Colon (tissue), 2 donors: ENCODE measurements at regions not wholly inside any gene's neighbourhood (a gene's known extent, or its start where the extent isn't known, plus 50 kb on each side); places are given as distances from the start of the nearest gene placed in this dataset.

ENCODE experiments used
- FAIRE-seq: peaks from 2 replicates; lab custom pipeline; 2012; peaks lifted over from hg19 to GRCh38; lab: Jason Lieb, UNC
- donor health status: control.
- donor health status: control.

GRCh38 chr7:45235905-45236304, 78.3 kb downstream of the RAMP3 start:
- FAIRE-seq: no peak

DNA sequence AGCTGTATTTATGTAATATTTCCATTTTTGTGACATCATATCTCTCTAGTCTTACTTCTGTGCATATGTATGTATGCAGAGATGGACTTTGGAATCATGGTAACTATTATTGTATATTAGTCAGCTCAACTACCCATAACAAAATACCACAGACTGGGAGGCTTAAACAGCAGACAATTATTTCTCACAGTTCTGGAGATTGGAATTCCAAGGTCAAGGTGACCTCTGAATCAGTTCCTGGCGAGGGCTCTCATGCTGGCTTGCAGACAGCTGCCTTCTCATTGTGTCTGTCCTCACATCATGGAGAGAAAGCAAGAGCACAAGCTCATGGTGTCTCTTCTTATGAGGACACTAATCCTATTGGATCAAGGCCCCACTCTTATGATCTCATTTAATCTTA, 79.1 kb downstream of the RAMP3 start:
- FAIRE-seq: no peak

DNA sequence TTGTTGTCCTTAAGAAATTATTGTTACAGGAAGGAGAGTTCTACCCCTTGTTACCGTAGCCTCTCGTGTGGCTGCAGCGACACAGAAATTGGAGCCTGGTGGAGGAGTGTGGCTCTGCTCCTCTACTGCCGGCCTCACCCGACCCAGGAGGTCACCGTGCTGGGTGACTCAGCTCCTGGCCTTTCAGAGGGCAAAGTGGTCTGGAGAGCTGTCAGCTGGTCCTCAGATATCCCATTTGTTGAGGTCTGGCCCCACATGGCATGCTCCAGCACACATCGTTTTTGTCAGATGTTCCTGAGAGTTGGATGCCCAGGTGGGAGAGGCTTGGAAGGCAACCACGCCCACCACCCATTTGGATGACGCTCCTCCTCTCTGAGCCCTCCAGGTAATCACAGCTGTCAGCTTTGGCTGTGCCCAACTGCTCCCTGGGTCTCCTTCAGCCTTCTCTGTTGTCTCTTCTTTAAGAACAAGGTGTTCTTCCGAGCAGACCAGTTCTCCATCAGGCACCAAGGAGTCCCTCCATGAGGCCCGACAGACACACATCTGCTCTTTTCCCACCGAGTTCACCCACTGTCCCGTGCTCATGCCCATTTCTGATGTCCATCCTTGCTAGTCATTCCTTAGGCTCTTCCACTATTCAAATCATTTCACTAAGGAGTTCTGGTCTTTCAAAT, 80.3 kb downstream of the RAMP3 start:
- no peak for FAIRE-seq

- no peak for FAIRE-seq
These were observed 81.2 kb downstream of the RAMP3 start for GRCh38 chr7:45238806-45239205.

DNA sequence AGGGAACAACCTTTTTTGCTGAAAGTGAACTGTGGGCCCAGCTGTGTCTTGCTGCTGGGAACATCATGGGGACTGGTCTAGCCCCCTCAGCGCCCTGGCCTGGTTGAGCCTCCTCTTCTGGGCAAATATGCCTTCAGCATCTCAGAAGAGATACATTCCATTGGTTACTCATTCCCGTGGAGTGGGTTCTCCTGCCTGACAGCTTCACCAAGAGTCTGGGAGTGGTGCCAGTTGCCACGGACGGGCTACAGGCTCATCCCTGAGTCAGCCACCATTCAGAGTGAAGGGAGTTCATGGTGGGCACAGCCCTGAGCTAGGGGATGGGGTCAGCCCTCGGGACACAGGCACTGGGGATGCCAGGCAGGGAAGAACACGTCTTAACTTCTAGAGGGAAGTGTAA, 81.9 kb downstream of the RAMP3 start:
- no peak for FAIRE-seq

GRCh38 chr7:45240273-45240771, 82.7 kb downstream of the RAMP3 start:
- no peak for FAIRE-seq

- FAIRE-seq: no peak
These were observed 83.3 kb downstream of the RAMP3 start for GRCh38 chr7:45240926-45241325.

DNA sequence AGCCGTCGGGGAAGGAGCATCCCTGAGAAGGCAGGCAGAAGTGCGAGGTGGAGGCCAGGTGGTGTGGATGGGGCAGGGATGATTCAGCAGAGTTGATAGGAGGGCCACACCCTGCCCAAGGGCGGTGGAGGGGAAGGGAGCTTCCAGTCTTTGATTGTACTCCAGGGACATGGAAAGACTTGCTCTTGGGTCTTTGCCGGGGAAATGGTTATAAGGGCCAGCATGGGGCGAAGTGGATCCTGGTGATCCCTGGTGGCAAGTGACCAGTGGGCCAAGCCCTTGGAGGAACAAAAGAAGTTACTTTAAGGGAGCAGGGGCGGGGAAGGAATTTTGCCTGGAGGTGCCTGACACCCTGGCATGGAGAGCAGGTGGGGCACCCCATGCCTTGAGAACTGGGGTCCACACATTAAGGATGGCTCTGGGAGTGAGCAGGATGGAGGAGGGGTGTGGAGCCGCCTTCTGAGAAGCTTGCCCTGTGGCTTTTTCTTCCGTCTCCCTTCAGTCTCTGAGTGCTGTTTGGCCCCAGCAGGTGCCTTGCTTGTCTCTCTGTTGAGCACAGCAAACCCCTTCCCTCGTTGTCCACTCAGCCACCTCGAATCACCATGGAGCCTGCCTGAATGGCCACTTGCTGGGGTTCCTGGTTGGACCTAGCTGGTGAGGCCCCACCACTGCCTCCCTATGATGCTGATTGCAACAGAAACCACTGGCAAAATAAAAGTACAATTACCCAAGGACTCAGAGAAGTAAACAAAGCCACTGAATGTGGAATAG, 83.9 kb downstream of the RAMP3 start:
- FAIRE-seq: no peak

- no peak for FAIRE-seq
These were observed 84.7 kb downstream of the RAMP3 start for GRCh38 chr7:45242261-45242660.

DNA sequence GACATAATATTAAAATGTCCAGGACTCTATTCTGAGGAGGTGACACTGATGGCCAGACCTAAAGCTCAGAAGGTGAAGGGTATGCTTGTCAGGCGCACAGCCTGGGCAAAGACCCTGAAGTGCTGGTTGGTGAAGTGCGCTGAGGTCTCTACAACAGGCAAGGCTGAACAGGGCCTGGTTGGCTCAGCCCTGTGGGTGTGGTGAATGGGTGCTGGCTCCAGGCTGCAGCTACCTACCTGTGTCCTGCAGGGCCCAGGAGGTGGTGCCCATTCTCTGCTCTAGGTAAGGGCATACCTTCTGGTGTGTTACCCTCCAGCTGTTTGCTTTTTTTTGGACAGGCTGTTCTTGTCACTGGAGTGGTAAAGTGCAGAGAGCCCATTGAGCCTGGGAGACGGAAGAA, 85.1 kb downstream of the RAMP3 start:
- no peak for FAIRE-seq

DNA sequence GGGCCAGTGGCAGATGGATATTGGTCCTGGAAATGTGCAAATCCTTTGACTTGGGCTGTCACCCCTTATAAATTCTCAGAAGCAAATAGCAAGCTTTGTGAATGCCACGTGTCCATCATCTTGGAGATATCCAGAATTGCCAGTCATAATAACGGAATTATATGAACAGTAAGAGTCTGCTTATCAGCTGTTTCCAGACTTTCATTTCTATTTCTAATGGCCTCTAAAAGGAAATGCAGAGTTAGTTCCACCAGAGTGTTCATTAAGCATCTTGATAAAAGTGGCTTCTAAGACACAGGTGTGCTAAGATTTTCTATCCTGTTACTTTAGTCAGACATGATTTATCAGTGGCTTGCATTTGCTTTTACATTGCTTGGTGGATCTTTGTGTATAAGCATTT, 87.4 kb downstream of the RAMP3 start:
- FAIRE-seq: no peak

- no peak for FAIRE-seq
These were observed 88.7 kb downstream of the RAMP3 start for GRCh38 chr7:45246339-45246738.

DNA sequence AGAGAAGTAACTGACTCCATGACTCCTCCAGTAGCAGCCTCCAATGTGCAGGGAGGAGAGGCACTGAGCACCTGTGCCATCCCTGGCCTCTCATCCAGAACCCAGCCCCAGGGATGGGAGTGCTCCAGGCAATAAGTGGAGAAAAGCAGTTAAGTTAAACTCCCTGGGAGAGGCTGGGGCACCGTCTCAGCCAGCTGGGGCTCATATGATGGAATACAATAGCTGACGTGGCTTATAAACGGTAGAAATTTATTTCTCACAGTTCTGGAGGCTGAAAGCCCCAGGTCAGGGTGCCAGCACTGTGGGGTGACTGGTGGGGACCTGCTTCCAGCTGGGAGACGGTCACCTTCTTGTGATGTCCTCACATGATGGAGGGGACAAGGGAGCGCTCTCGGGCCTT, 94.7 kb downstream of the RAMP3 start:
- no peak for FAIRE-seq

DNA sequence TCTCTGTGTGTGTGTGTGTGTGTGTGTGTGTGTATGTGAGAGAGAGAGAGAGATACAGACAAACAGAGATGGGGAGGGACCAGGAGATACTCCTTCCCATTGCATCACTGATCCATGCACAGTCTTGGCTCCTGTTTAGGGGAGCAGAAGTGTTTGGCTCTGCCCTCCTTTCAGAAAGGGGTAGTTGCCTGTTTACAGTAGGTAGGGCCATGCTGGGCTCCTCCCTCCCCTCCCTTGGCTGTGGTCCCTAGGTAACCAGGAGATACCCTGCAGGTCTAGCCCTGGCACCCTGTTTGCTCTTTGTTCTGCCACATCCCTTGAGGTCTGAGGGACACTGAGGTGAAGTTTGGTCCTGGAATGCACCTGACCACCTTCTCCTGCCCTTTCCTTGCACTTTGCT, 95.3 kb downstream of the RAMP3 start:
- no peak for FAIRE-seq

DNA sequence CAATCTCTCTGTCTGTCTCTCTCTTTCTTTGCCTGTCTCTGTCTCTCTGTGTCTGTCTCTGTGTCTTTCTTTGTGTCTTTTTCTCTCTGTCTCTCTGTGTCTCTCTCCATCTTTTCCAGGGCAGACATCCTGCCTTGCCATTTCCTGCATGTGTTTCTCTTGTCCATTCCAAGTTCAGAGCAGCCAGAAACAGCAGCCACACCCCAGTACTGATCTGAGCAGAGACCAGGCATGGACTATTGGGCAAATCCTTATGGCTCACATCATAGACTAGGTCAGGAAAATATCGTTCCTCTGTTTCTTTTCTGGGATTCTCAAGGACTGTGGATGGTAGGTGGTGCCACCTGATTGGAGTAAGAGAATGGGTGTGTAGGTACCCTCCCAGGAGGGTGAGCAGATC, 95.8 kb downstream of the RAMP3 start:
- no peak for FAIRE-seq

DNA sequence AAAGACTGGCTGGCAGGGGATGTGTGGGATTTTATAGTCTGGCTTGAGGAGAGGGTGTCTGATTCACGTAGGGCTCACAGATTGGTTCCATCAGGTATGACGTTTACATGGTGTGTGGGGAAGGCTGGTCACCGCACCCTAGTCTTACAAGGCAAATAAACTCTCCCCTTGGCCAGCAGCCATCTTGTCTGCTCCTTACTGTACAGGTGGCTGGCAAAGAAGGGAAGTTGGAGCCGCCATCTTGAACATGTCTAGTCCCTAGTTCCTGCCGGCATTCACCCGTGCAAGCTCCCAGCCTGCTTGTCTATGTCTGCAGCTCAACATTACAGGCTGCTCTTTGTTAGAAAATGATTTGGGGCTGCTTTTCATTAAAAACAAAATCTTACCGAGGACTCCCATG, 97.6 kb downstream of the RAMP3 start:
- no peak for FAIRE-seq

- no peak for FAIRE-seq
These were observed 98.7 kb downstream of the RAMP3 start for GRCh38 chr7:45256309-45256708.

DNA sequence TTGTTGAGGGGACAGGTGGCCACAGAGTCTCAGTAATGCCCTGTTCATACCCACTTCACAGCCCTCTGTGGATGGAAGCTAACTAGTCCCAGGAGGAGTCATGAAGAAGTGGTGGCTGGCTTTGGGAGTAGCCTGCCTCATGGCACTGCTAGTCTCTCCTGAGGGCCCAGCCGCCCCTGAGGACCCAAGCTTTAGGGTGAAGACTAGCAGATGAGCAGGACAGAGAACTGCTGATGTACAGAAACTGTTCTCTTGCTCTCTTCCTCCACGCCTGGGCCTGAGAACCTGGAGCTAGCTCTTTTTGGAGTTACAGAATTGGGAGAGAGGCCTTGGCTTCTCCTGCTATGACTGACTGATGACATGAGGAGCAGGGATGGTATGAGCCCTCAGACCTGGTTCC, 99.2 kb downstream of the RAMP3 start:
- no peak for FAIRE-seq

- FAIRE-seq: no peak
These were observed 99.7 kb downstream of the RAMP3 start for GRCh38 chr7:45257284-45257683.

- FAIRE-seq: no peak
These were observed 101.1 kb downstream of the RAMP3 start for GRCh38 chr7:45258533-45259226.

DNA sequence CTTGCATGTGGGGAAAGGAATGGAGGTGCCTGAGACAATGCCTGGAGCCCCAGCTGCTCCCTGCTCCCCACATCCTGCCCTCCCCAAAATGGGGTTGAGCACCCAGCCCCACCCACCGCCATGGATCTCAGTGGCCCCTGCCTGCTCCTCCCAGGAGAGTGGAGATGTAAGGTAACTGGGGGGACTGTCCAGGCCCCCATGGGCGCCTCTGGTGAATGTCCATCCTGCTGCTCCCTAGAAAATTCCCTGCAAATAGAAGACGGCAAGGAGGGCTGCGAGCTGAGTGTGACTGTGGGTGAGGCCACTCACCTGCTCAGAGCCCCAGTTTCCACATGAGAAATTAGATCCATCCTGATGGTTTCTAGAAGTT, 101.6 kb downstream of the RAMP3 start:
- FAIRE-seq: no peak

- FAIRE-seq: no peak
These were observed 102.5 kb downstream of the RAMP3 start for GRCh38 chr7:45259966-45260646.

- FAIRE-seq: no peak
These were observed 109.7 kb downstream of the RAMP3 start for GRCh38 chr7:45267262-45267661.
